HepG2 (cell line): ENCODE measurements at regions not wholly inside any gene's neighbourhood (a gene's known extent, or its start where the extent isn't known, plus 50 kb on each side); places are given as distances from the start of the nearest gene placed in this dataset.

Experiments
- ATAC-seq: fragments of 200-7000 bp; cut with Tn5 transposase; 3 replicates; pipeline ENCODE4 v1.9.1; 2020; ENCODE audit warnings: mild to moderate bottlenecking, moderate library complexity
- BruUV-seq: library from RNA; stranded (reverse); fragments of 400-500 nt; replicated peaks from 2 replicates; lab custom pipeline; 2021; lab: Mats Ljungman, UMichigan
- CTCF ChIA-PET: fragments of 300-600 bp; formaldehyde crosslinking; extraction: SDS; loops from one replicate; lab custom pipeline; 2021; ENCODE audit warnings: low total read pairs, inconsistent platforms, low intra/inter-chr PET ratio; lab: Yijun Ruan, JAX
- POLR2A ChIA-PET: fragments of 350-600 bp; sonication (Branson Sonifier 250); formaldehyde crosslinking; loops from one replicate; lab custom pipeline; 2020; ENCODE audit warnings: antibody characterized with exemption, inconsistent platforms; lab: Yijun Ruan, JAX
- DNase-seq: peaks from one replicate; pipeline ENCODE4 v3.0.0-alpha.2; 2015; ENCODE audit warnings: low spot score
- FAIRE-seq: peaks from 3 replicates; lab custom pipeline; 2011; peaks lifted over from hg19 to GRCh38; lab: Jason Lieb, UNC
- H2AFZ ChIP-seq: one replicate; pipeline ENCODE4 v1.6.1; 2011; ENCODE audit warnings: low read length, inconsistent platforms
- H3K27ac ChIP-seq: fragments of 300-600 bp; 3 replicates; pipeline ENCODE4 v1.8.0; 2011; ENCODE audit warnings: mixed run types, mild to moderate bottlenecking, mixed read lengths, low read length, inconsistent platforms; ENCODE audit not compliant: insufficient read depth; ENCODE audit errors: extremely low read length
- H3K27me3 ChIP-seq, 2 experiments: fragments of 200-600 bp in 1 of 2; 2 replicates in 1 of 2; 3 replicates in 1 of 2; pipeline versions ENCODE4 v1.6.0 to v1.8.0; 2011; ENCODE audit warnings: low read length in 2 of 2, mild to moderate bottlenecking in 2 of 2, moderate library complexity in 2 of 2, inconsistent platforms in 1 of 2; ENCODE audit not compliant: insufficient read depth in 2 of 2, control insufficient read depth in 1 of 2
- H3K36me3 ChIP-seq, 2 experiments: fragments of 200-600 bp in 1 of 2; replicated peaks in 1 of 2; 2 replicates in 1 of 2; 3 replicates in 1 of 2; pipeline versions ENCODE4 v1.5.1 to v1.8.0; 2011; ENCODE audit warnings: low read length in 2 of 2, inconsistent platforms in 1 of 2; ENCODE audit not compliant: insufficient read depth in 2 of 2, control insufficient read depth in 1 of 2
- H3K4me1 ChIP-seq: 2 replicates; pipeline ENCODE4 v1.5.1; 2012; ENCODE audit warnings: low read length, inconsistent platforms; ENCODE audit not compliant: insufficient read depth
- H3K4me2 ChIP-seq: 2 replicates; pipeline ENCODE4 v1.6.0; 2011; ENCODE audit warnings: low read depth, low read length, inconsistent platforms
- H3K4me3 ChIP-seq, 3 experiments: fragments of 200-600 bp in 1 of 3; sonication (generic), shearing (Covaris generic) in 1 of 3; replicated peaks in 1 of 3; 2 replicates each; pipeline ENCODE4 v1.5.1; 2011 to 2016; ENCODE audit warnings: low read length in 3 of 3, inconsistent platforms in 2 of 3, low read depth in 2 of 3, mild to moderate bottlenecking in 2 of 3, control low read depth in 1 of 3, mixed read lengths in 1 of 3; ENCODE audit not compliant: insufficient read depth in 1 of 3
- H3K79me2 ChIP-seq: one replicate; pipeline ENCODE4 v1.6.1; 2011; ENCODE audit warnings: low read length, inconsistent platforms; ENCODE audit not compliant: insufficient read depth
- H3K9ac ChIP-seq: 2 replicates; pipeline ENCODE4 v1.6.0; 2011; ENCODE audit warnings: mild to moderate bottlenecking, low read depth, low read length, inconsistent platforms; ENCODE audit not compliant: insufficient read depth
- H3K9me3 ChIP-seq: 2 replicates; pipeline ENCODE4 v1.5.1; 2012; ENCODE audit warnings: mild to moderate bottlenecking, low read length
- H4K20me1 ChIP-seq: 2 replicates; pipeline ENCODE4 v1.6.0; 2011; ENCODE audit warnings: inconsistent platforms, mild to moderate bottlenecking, low read length, moderate library complexity; ENCODE audit not compliant: insufficient read depth
- KLF13 ChIP-seq: sonication (generic); formaldehyde crosslinking; IDR thresholded peaks from 2 replicates; pipeline ENCODE4 v1.4.0; 2020; ENCODE audit warnings: mild to moderate bottlenecking, missing genetic modification reagents
- NCOA5 ChIP-seq: sonication (generic); formaldehyde crosslinking; IDR thresholded peaks from 2 replicates; pipeline ENCODE4 v1.4.0; 2020; ENCODE audit warnings: missing genetic modification reagents
- POLR2AphosphoS5 ChIP-seq: IDR thresholded peaks from 2 replicates; pipeline ENCODE4 v1.6.1; 2012; ENCODE audit warnings: low read depth, low read length
- TRIM22 ChIP-seq: fragments of 450-650 bp; IDR thresholded peaks from 2 replicates; pipeline ENCODE4 v1.6.1; 2017
- YY1 ChIP-seq: IDR thresholded peaks from 2 replicates; pipeline ENCODE4 v1.6.1; 2011; ENCODE audit warnings: low read length, low read depth, moderate library complexity, mild to moderate bottlenecking; ENCODE audit not compliant: insufficient read depth, insufficient replicate concordance
- ZNF326 ChIP-seq: sonication (generic); formaldehyde crosslinking; IDR thresholded peaks from 2 replicates; pipeline ENCODE4 v1.4.0; 2020; ENCODE audit warnings: missing genetic modification reagents, borderline replicate concordance
- ZNF44 ChIP-seq: sonication (generic); formaldehyde crosslinking; IDR thresholded peaks from 2 replicates; pipeline ENCODE4 v1.5.1; 2020; ENCODE audit warnings: mild to moderate bottlenecking, missing genetic modification reagents
- ZNF543 ChIP-seq: sonication (generic); formaldehyde crosslinking; IDR thresholded peaks from 2 replicates; pipeline ENCODE4 v1.4.0; 2020; ENCODE audit warnings: mild to moderate bottlenecking, missing genetic modification reagents
- ZNF574 ChIP-seq: sonication (generic); formaldehyde crosslinking; IDR thresholded peaks from 2 replicates; pipeline ENCODE4 v1.4.0; 2020; ENCODE audit warnings: missing genetic modification reagents
- ZNF816 ChIP-seq: sonication (generic); formaldehyde crosslinking; IDR thresholded peaks from 2 replicates; pipeline ENCODE4 v1.8.0; 2022; ENCODE audit warnings: missing genetic modification reagents, mild to moderate bottlenecking, borderline replicate concordance
- WGBS: methylation state at CpG from one replicate; pipeline ENCODE4 v1.1.6; 2017; ENCODE audit warnings: low lambda C conversion rate; 5-methylcytosine and 5-hydroxymethylcytosine counted together
- in situ Hi-C: cut with HindIII; loops from 2 replicates; pipeline ENCODE4 v1.10.0; 2017; ENCODE audit warnings: low pct_unique_long_range_greater_than_20kb; ENCODE audit not compliant: extremely low pct_ligation_motif_present
- intact Hi-C: fragments of 100-400 bp; cut with micrococcal nuclease; formaldehyde crosslinking; loops from one replicate; pipeline ENCODE4 v1.10.0; 2022; ENCODE audit not compliant: unreplicated experiment
- TF ChIP-seq, protein P1 (sequence below): IDR thresholded peaks from 2 replicates; pipeline ENCODE4 v1.6.1; 2016; ENCODE audit warnings: missing biosample characterization, missing genetic modification reagents, low read depth

DNA sequence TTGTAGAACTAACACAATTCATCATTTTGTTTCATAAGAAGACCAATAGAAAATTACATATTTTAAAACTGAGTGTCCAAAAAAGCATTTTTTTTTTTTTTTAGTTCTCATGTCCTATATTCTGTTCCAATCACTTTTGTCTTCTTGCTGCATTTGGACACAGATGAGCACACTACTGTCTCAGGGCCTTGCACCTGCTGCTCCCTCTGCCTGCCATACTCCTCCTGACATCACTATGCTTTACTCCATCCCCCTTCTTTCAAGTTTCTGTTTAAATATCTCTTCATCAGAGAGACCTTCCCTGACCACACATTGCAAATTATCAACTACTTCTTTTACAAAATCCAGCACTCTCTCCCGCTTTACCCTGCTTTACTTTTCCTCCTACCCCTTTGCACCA lies 230.7 kb upstream of the GK2 start:
- POLR2A ChIA-PET, result no interaction called here
- in situ Hi-C loops, result no loop called here
- Histone ChIP-seq H3K4me1 (no peaks in the 10 kb centered on the region), H4K20me1 (no peaks in the 10 kb centered on the region), H3K9me3 (no peaks in the 10 kb centered on the region), H3K36me3 (no peaks in the 10 kb centered on the region), H3K27ac (no peak overlapping the region), H3K79me2 (no peaks in the 10 kb centered on the region), H3K4me3 (no peak overlapping the region), H3K9ac (no peak overlapping the region), H3K4me2 (no peak overlapping the region), H3K27me3 (no peaks in the 10 kb centered on the region), H2AFZ (no peak overlapping the region)
- CTCF ChIA-PET, result no interaction called here
- no peak for DNase-seq
- no peak for ATAC-seq
- 3% methylated on average over 1 of the region's 1 CpG for WGBS
- FAIRE-seq, result no peak
- BruUV-seq, result no TSS peak
- intact Hi-C loops, result no loop called here
- TF ChIP-seq POLR2AphosphoS5 (no peak), NCOA5 (no peak), KLF13 (CRISPR knock-in tag) (no peak), ZNF326 (CRISPR knock-in tag) (no peak), ZNF44 (CRISPR knock-in tag) (no peak), ZNF816 (CRISPR knock-in tag) (no peak), ZNF543 (CRISPR knock-in tag) (no peak), TRIM22 (no peak), ZNF574 (no peak), YY1 (no peak)
- TF ChIP-seq, protein P1, sequence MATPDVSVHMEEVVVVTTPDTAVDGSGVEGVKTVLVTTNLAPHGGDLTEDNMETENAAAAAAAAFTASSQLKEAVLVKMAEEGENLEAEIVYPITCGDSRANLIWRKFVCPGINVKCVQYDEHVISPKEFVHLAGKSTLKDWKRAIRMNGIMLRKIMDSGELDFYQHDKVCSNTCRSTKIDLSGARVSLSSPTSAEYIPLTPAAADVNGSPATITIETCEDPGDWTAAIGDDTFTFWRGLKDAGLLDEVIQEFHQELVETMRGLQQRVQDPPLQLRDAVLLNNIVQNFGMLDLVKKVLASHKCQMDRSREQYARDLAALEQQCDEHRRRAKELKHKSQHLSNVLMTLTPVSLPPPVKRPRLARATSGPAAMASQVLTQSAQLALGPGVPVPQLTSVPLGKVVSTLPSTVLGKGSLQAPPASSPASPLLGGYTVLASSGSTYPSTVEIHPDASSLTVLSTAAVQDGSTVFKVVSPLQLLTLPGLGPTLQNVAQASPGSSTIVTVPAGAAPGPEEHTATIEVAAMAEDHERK (CRISPR knock-in tag), result no peak
